HepG2 (cell line): ENCODE measurements at regions not wholly inside any gene's neighbourhood (a gene's known extent, or its start where the extent isn't known, plus 50 kb on each side); places are given as distances from the start of the nearest gene placed in this dataset.

Experiments
- ATAC-seq: fragments of 200-7000 bp; cut with Tn5 transposase; 3 replicates; pipeline ENCODE4 v1.9.1; 2020; ENCODE audit warnings: mild to moderate bottlenecking, moderate library complexity
- BruUV-seq: library from RNA; stranded (reverse); fragments of 400-500 nt; replicated peaks from 2 replicates; lab custom pipeline; 2021; lab: Mats Ljungman, UMichigan
- CTCF ChIA-PET: fragments of 300-600 bp; formaldehyde crosslinking; extraction: SDS; loops from one replicate; lab custom pipeline; 2021; ENCODE audit warnings: low total read pairs, inconsistent platforms, low intra/inter-chr PET ratio; lab: Yijun Ruan, JAX
- POLR2A ChIA-PET: fragments of 350-600 bp; sonication (Branson Sonifier 250); formaldehyde crosslinking; loops from one replicate; lab custom pipeline; 2020; ENCODE audit warnings: antibody characterized with exemption, inconsistent platforms; lab: Yijun Ruan, JAX
- DNase-seq: peaks from one replicate; pipeline ENCODE4 v3.0.0-alpha.2; 2015; ENCODE audit warnings: low spot score
- FAIRE-seq: peaks from 3 replicates; lab custom pipeline; 2011; peaks lifted over from hg19 to GRCh38; lab: Jason Lieb, UNC
- H2AFZ ChIP-seq: one replicate; pipeline ENCODE4 v1.6.1; 2011; ENCODE audit warnings: low read length, inconsistent platforms
- H3K27ac ChIP-seq: fragments of 300-600 bp; 3 replicates; pipeline ENCODE4 v1.8.0; 2011; ENCODE audit warnings: mixed run types, mild to moderate bottlenecking, mixed read lengths, low read length, inconsistent platforms; ENCODE audit not compliant: insufficient read depth; ENCODE audit errors: extremely low read length
- H3K27me3 ChIP-seq, 2 experiments: fragments of 200-600 bp in 1 of 2; 2 replicates in 1 of 2; 3 replicates in 1 of 2; pipeline versions ENCODE4 v1.6.0 to v1.8.0; 2011; ENCODE audit warnings: low read length in 2 of 2, mild to moderate bottlenecking in 2 of 2, moderate library complexity in 2 of 2, inconsistent platforms in 1 of 2; ENCODE audit not compliant: insufficient read depth in 2 of 2, control insufficient read depth in 1 of 2
- H3K36me3 ChIP-seq, 2 experiments: fragments of 200-600 bp in 1 of 2; replicated peaks in 1 of 2; 2 replicates in 1 of 2; 3 replicates in 1 of 2; pipeline versions ENCODE4 v1.5.1 to v1.8.0; 2011; ENCODE audit warnings: low read length in 2 of 2, inconsistent platforms in 1 of 2; ENCODE audit not compliant: insufficient read depth in 2 of 2, control insufficient read depth in 1 of 2
- H3K4me1 ChIP-seq: 2 replicates; pipeline ENCODE4 v1.5.1; 2012; ENCODE audit warnings: low read length, inconsistent platforms; ENCODE audit not compliant: insufficient read depth
- H3K4me2 ChIP-seq: 2 replicates; pipeline ENCODE4 v1.6.0; 2011; ENCODE audit warnings: low read depth, low read length, inconsistent platforms
- H3K4me3 ChIP-seq, 3 experiments: fragments of 200-600 bp in 1 of 3; sonication (generic), shearing (Covaris generic) in 1 of 3; replicated peaks in 1 of 3; 2 replicates each; pipeline ENCODE4 v1.5.1; 2011 to 2016; ENCODE audit warnings: low read length in 3 of 3, inconsistent platforms in 2 of 3, low read depth in 2 of 3, mild to moderate bottlenecking in 2 of 3, control low read depth in 1 of 3, mixed read lengths in 1 of 3; ENCODE audit not compliant: insufficient read depth in 1 of 3
- H3K79me2 ChIP-seq: one replicate; pipeline ENCODE4 v1.6.1; 2011; ENCODE audit warnings: low read length, inconsistent platforms; ENCODE audit not compliant: insufficient read depth
- H3K9ac ChIP-seq: 2 replicates; pipeline ENCODE4 v1.6.0; 2011; ENCODE audit warnings: mild to moderate bottlenecking, low read depth, low read length, inconsistent platforms; ENCODE audit not compliant: insufficient read depth
- H3K9me3 ChIP-seq: 2 replicates; pipeline ENCODE4 v1.5.1; 2012; ENCODE audit warnings: mild to moderate bottlenecking, low read length
- H4K20me1 ChIP-seq: 2 replicates; pipeline ENCODE4 v1.6.0; 2011; ENCODE audit warnings: inconsistent platforms, mild to moderate bottlenecking, low read length, moderate library complexity; ENCODE audit not compliant: insufficient read depth
- CHD4 ChIP-seq: fragments of 200-600 bp; sonication (generic); IDR thresholded peaks from 2 replicates; pipeline ENCODE4 v1.7.0; 2017; ENCODE audit warnings: mild to moderate bottlenecking, low read length, borderline replicate concordance
- ETV6 ChIP-seq: sonication (generic); formaldehyde crosslinking; conservative IDR thresholded peaks from 2 replicates; pipeline ENCODE4 v1.4.0; 2020; ENCODE audit warnings: missing genetic modification reagents
- FOXO1 ChIP-seq: sonication (generic); formaldehyde crosslinking; IDR thresholded peaks from 2 replicates; pipeline ENCODE4 v1.4.0; 2020; ENCODE audit warnings: missing genetic modification reagents
- MAFG ChIP-seq: sonication (generic); formaldehyde crosslinking; IDR thresholded peaks from 2 replicates; pipeline ENCODE4 v1.5.1; 2020; ENCODE audit warnings: mild to moderate bottlenecking, missing genetic modification reagents
- MZF1 ChIP-seq: sonication (generic); formaldehyde crosslinking; IDR thresholded peaks from 2 replicates; pipeline ENCODE4 v1.8.1; 2023; ENCODE audit warnings: mild to moderate bottlenecking, missing genetic modification reagents, borderline replicate concordance
- NBN ChIP-seq: fragments of 450-650 bp; conservative IDR thresholded peaks from 2 replicates; pipeline ENCODE4 v1.6.1; 2017
- POGZ ChIP-seq: sonication (generic); formaldehyde crosslinking; IDR thresholded peaks from 2 replicates; pipeline ENCODE4 v1.4.0; 2020; ENCODE audit warnings: mild to moderate bottlenecking, missing genetic modification reagents
- RARA ChIP-seq: IDR thresholded peaks from 2 replicates; pipeline ENCODE4 v1.6.1; 2016; ENCODE audit warnings: missing genetic modification reagents, missing compliant biosample characterization
- RNF2 ChIP-seq: fragments of 450-650 bp; conservative IDR thresholded peaks from 2 replicates; pipeline ENCODE4 v1.6.1; 2016; ENCODE audit warnings: low read depth
- SKI ChIP-seq: fragments of 450-650 bp; IDR thresholded peaks from one replicate; pipeline ENCODE4 v1.6.1; 2018; ENCODE audit warnings: mild to moderate bottlenecking; ENCODE audit not compliant: partially characterized antibody
- ZNF253 ChIP-seq: sonication (generic); formaldehyde crosslinking; IDR thresholded peaks from 2 replicates; pipeline ENCODE4 v1.8.0; 2022; ENCODE audit warnings: mild to moderate bottlenecking, missing genetic modification reagents, borderline replicate concordance
- ZNF562 ChIP-seq: sonication (generic); formaldehyde crosslinking; IDR thresholded peaks from 2 replicates; pipeline ENCODE4 v1.8.0; 2022; ENCODE audit warnings: missing genetic modification reagents, borderline replicate concordance
- ZNF749 ChIP-seq: sonication (generic); formaldehyde crosslinking; IDR thresholded peaks from 2 replicates; pipeline ENCODE4 v1.8.0; 2022; ENCODE audit warnings: mild to moderate bottlenecking, missing genetic modification reagents, moderate library complexity, borderline replicate concordance
- ZNF776 ChIP-seq: sonication (generic); formaldehyde crosslinking; IDR thresholded peaks from 2 replicates; pipeline ENCODE4 v1.4.0; 2020; ENCODE audit warnings: mild to moderate bottlenecking, missing genetic modification reagents
- ZNF790 ChIP-seq: sonication (generic); formaldehyde crosslinking; IDR thresholded peaks from 2 replicates; pipeline ENCODE4 v1.8.0; 2022; ENCODE audit warnings: missing genetic modification reagents, mild to moderate bottlenecking, borderline replicate concordance
- WGBS: methylation state at CpG from one replicate; pipeline ENCODE4 v1.1.6; 2017; ENCODE audit warnings: low lambda C conversion rate; 5-methylcytosine and 5-hydroxymethylcytosine counted together
- in situ Hi-C: cut with HindIII; loops from 2 replicates; pipeline ENCODE4 v1.10.0; 2017; ENCODE audit warnings: low pct_unique_long_range_greater_than_20kb; ENCODE audit not compliant: extremely low pct_ligation_motif_present
- intact Hi-C: fragments of 100-400 bp; cut with micrococcal nuclease; formaldehyde crosslinking; loops from one replicate; pipeline ENCODE4 v1.10.0; 2022; ENCODE audit not compliant: unreplicated experiment
- TF ChIP-seq, protein P1 (sequence below): sonication (generic); formaldehyde crosslinking; IDR thresholded peaks from 2 replicates; pipeline ENCODE4 v1.4.0; 2020; ENCODE audit warnings: missing genetic modification reagents, mild to moderate bottlenecking, borderline replicate concordance
- TF ChIP-seq, protein P2 (sequence below): sonication (generic); formaldehyde crosslinking; IDR thresholded peaks from 2 replicates; pipeline ENCODE4 v1.4.0; 2020; ENCODE audit warnings: missing genetic modification reagents
- TF ChIP-seq, protein P3 (sequence below): sonication (generic); formaldehyde crosslinking; IDR thresholded peaks from 2 replicates; pipeline ENCODE4 v1.5.0; 2020; ENCODE audit warnings: missing genetic modification reagents

DNA sequence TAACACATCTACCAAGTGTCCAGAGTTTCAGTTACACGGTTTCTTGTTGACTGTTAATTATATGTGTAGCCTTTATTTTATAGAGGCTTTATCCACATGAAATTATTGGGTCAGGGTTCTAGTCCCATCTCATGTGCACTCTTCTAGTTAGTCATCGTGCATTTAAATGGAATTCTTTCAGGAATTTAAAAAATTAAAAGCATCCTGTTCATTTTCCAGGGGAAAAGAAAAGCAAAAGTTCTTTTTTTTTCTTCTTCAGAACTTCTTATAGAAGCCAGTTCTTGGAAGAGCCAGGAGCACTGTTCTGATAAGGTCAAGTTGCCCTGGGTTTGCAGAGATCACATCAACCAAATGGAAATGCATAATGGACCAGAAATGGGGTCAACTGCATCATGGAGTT, 324.7 kb downstream of the INHBA start (continued):
- TF ChIP-seq, protein P1, sequence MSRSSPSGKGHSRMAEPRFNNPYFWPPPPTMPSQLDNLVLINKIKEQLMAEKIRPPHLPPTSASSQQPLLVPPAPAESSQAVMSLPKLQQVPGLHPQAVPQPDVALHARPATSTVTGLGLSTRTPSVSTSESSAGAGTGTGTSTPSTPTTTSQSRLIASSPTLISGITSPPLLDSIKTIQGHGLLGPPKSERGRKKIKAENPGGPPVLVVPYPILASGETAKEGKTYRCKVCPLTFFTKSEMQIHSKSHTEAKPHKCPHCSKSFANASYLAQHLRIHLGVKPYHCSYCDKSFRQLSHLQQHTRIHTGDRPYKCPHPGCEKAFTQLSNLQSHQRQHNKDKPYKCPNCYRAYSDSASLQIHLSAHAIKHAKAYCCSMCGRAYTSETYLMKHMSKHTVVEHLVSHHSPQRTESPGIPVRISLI (CRISPR knock-in tag): no peak
- no peak for TF ChIP-seq SKI

DNA sequence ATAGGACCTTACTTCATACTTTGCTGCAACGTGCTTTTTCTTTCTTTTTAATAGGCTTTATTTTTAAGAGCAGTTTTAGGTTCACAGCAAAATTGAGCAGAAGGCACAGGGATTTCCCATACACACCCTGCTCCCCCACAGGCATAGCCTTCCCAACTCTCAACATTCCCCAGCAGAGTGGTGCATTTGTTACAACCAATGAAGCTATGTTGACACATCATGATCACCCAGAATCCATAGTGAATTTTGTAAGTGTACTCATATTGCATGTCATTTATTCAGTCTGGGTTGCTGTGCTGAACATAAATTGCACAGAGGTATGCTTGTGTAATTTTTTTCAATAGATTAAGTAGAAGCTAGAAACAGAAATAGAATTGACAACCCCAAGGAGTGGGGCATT, 327.3 kb downstream of the INHBA start:
- Histone ChIP-seq H4K20me1 (no peaks in the 10 kb centered on the region), H3K27me3 (no peaks in the 10 kb centered on the region), H3K4me1 (no peaks in the 10 kb centered on the region), H3K9ac (no peak overlapping the region), H3K4me2 (no peak overlapping the region), H3K79me2 (no peaks in the 10 kb centered on the region), H3K27ac (no peak overlapping the region), H3K36me3 (no peaks in the 10 kb centered on the region), H2AFZ (no peak overlapping the region), H3K9me3 (peaks cover 15% of the 10 kb centered on the region; the same call in 1 of the 2 replicates), H3K4me3 (no peak overlapping the region)
- DNase-seq (no peak), ATAC-seq (no peak), FAIRE-seq (no peak)
- ChIA-PET POLR2A (no interaction called here), CTCF (no interaction called here)
- 3% methylated on average over 1 of the region's 1 CpG for WGBS
- intact Hi-C loops (no loop called here), in situ Hi-C loops (no loop called here)
- no TSS peak for BruUV-seq
- TF ChIP-seq ZNF790 (no peak), ZNF776 (CRISPR knock-in tag) (no peak), MAFG (no peak), RARA (CRISPR knock-in tag) (no peak), ZNF749 (CRISPR knock-in tag) (no peak), NBN (no peak), FOXO1 (CRISPR knock-in tag) (no peak), MZF1 (CRISPR knock-in tag) (no peak), ZNF562 (CRISPR knock-in tag) (no peak), POGZ (no peak), ETV6 (CRISPR knock-in tag) (no peak), ZNF253 (no peak), CHD4 (no peak), RNF2 (no peak)
- TF ChIP-seq, protein P2, sequence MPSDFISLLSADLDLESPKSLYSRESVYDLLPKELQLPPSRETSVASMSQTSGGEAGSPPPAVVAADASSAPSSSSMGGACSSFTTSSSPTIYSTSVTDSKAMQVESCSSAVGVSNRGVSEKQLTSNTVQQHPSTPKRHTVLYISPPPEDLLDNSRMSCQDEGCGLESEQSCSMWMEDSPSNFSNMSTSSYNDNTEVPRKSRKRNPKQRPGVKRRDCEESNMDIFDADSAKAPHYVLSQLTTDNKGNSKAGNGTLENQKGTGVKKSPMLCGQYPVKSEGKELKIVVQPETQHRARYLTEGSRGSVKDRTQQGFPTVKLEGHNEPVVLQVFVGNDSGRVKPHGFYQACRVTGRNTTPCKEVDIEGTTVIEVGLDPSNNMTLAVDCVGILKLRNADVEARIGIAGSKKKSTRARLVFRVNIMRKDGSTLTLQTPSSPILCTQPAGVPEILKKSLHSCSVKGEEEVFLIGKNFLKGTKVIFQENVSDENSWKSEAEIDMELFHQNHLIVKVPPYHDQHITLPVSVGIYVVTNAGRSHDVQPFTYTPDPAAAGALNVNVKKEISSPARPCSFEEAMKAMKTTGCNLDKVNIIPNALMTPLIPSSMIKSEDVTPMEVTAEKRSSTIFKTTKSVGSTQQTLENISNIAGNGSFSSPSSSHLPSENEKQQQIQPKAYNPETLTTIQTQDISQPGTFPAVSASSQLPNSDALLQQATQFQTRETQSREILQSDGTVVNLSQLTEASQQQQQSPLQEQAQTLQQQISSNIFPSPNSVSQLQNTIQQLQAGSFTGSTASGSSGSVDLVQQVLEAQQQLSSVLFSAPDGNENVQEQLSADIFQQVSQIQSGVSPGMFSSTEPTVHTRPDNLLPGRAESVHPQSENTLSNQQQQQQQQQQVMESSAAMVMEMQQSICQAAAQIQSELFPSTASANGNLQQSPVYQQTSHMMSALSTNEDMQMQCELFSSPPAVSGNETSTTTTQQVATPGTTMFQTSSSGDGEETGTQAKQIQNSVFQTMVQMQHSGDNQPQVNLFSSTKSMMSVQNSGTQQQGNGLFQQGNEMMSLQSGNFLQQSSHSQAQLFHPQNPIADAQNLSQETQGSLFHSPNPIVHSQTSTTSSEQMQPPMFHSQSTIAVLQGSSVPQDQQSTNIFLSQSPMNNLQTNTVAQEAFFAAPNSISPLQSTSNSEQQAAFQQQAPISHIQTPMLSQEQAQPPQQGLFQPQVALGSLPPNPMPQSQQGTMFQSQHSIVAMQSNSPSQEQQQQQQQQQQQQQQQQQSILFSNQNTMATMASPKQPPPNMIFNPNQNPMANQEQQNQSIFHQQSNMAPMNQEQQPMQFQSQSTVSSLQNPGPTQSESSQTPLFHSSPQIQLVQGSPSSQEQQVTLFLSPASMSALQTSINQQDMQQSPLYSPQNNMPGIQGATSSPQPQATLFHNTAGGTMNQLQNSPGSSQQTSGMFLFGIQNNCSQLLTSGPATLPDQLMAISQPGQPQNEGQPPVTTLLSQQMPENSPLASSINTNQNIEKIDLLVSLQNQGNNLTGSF (CRISPR knock-in tag): no peak
- TF ChIP-seq, protein P3, sequence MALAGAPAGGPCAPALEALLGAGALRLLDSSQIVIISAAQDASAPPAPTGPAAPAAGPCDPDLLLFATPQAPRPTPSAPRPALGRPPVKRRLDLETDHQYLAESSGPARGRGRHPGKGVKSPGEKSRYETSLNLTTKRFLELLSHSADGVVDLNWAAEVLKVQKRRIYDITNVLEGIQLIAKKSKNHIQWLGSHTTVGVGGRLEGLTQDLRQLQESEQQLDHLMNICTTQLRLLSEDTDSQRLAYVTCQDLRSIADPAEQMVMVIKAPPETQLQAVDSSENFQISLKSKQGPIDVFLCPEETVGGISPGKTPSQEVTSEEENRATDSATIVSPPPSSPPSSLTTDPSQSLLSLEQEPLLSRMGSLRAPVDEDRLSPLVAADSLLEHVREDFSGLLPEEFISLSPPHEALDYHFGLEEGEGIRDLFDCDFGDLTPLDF (CRISPR knock-in tag): no peak
